M059J (cell line): ENCODE measurements at regions not wholly inside any gene's neighbourhood (a gene's known extent, or its start where the extent isn't known, plus 50 kb on each side); places are given as distances from the start of the nearest gene placed in this dataset.

ENCODE experiments used
- DNase-seq: peaks from one replicate; pipeline ENCODE4 v3.0.0-alpha.2; 2012; ENCODE audit warnings: low read depth

DNA sequence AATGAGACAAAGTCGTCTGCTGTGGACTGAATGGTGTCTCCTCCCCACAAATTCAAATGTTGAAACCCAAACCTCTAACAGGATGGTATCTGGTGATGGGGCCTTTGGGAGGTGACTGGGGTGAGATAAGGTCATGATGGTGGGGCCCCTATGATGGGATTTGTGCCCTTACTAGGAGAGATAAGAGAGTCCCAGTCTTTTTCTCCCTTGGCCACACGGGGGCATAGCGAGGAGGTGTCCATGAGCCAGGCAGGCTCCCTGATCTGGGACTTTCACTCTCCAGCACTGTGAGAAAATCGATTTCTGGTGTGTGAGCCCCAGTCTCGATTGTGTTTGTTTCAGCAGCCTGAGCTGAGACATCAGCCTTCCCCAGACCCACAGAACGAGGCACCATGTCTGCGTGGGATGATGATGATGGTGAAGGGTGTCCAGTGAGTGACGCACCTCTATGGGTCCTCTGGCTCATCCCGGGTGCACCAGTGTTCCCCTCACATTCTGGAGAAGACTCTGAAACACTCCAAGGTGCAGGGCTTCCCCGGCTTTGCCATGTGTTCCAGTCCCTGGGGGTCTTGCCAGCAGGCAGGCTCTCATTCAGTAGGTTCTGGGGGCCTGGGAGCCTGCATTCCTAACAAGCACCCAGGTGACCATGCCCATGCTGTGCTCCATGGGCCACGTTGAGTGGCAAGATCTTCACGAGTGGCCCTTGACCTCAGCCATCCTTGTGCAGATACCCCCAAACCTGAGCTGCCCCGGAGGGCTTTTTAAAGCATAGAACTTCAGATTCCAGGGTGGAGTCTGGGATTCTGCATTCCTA is 363.0 kb downstream of the CTTN start:
- DNase-seq, result no peak

DNA sequence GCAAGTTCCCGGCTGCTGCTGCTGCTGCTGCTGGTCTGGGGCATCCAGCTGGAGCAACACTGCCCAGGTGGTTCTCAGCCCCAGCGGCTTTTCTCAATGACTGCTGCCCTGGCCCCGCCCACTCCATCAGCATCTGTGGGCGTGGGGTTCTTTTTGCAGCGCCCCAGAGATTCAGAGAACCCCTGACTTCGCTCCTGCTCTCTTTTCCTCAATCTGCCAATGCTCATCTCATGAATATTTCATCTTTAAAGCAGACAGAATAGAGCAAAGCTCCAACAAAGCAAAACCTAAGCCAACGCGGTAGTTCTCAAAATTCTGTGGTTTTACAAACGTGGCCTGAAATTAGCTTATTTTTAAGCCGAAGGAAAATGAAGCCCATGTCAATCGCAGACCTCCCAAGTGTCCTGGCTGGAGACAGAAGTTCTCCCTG is 363.6 kb downstream of the CTTN start:
- no peak for DNase-seq

DNA sequence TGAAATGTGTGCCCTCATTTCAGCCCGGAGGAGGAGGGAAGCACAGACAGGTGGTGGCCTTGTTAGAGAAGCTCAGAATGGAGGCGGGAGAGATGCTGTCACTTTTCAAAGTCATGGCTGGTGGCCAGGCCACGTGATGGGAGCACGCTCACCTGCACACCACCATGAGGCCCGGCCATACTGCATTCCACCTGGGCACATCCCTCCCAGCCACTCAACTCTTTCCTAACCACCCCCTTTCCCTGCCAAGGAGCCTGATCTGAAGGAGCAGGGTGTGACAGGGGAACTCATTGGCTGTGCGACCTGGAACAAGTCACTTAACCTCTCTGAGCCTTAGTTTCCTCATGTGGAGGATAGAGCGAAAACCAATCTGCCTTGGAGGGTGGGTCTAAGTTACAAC is 364.5 kb downstream of the CTTN start:
- no peak for DNase-seq

DNA sequence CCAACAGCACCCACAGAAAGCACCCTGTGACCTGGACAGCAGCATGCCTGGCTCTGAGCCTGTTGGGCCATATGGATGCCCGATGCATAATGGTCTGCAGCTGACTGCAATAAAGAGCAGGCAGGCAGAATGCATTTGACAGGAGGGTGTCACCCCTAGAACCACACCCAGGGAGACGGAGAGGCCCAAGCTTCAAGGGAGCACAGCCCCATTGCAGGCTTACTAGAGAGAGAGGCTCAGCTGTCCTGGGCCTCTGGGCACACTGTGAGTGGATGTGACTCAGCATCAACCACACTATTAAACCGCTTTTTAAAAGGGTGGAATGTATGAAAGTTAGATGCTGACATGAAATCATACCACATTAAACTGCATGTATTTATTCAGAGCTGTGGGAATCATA is 365.3 kb downstream of the CTTN start:
- DNase-seq, result peak; percentile 32

DNA sequence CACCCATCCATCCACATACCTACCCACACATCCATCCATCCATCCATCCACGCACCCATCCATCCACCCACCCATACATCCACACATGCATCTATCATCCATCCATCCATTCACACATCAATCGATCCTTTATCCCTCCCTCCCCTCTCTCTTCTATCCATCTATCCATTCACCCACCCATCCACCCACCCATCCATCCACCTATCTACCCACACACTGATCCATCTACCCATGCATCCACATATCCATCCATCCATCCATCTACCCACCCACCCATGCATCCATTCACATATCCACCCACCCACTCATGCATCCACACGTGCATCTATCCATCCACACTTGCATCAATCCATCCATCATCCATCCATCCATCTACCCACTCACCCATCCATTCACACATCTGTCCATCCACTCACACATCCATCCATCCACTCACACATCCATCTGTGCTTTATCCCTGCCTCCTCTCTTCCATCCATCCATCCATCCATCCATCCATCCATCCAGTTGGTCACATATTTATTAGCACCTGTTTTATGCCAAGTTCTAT is 366.1 kb downstream of the CTTN start:
- DNase-seq, result no peak

DNA sequence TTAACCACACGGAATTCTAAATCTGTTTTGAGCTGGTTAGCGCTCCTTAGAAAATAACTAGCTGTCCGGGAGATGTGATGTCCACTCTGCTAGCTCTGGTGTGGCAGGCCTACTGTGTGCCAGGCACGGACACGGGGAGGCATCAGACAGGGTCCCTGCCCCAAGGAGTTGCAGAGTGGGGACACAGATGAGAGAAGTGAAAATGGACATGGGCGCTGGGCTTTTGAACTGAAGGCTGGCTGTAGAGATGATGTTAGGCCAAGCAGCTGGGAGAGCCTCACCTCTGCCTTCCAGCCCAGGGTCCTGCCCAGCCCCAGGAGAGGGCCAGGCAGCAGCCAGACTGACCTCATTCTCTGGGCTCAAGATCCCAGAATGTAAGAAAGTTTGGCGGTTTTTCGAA is 368.6 kb downstream of the CTTN start:
- no peak for DNase-seq

DNA sequence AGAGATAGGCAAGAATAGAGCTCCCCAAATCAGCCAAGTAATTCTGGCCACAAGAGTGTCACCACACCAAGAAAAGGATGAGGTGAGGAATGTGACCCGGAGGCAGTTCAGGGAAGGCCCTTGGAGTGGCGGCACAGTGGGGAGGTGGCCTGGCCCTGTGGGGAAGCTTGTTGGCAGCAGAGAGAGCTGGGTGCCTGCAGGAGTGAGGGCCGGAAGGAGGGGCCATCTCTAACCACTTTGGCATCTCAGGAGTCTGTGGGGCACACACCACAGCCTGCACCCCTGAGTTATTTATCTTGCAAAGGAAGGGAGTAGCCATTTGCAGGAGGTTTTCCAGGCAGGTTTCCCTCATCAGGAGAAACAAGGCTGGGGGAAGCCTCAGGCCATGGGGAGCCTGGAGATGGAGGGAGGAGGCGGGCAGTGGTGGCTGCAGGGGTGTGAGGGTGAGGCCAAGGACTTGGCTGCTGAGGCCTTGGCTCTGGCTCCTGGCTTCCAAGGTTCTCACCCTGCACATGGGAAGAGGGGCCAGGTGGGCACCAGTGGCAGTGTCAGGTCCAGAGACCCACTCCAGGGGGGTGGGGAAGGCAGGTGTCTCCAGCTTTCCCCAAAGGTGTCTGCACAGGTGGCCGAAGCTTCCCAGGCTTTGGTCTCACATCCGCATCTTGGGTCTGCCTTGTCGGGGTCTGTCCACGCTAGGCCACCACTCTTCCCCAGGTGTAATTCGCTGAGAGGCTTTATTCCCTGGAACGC is 370.2 kb downstream of the CTTN start:
- DNase-seq, result no peak

DNA sequence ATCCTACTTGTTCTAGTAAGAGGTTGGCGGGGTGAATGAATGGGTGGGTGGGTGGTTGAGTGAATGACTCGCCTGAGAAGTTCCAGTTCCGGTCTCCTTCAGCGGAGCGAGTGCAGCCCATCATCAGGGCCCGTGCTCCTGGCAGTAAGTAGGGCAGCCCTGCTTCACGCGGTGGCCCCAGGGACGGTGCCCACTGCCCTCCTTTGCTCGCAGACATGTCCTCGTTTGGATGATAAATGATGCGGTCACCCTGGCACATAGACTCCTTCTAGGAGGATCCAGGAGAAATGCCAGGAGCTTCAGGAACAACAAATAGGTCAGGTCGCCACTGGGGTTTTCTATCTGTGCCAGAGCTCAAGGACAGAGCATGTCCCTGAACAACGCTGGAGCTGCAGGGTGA is 370.8 kb downstream of the CTTN start:
- DNase-seq, result no peak

DNA sequence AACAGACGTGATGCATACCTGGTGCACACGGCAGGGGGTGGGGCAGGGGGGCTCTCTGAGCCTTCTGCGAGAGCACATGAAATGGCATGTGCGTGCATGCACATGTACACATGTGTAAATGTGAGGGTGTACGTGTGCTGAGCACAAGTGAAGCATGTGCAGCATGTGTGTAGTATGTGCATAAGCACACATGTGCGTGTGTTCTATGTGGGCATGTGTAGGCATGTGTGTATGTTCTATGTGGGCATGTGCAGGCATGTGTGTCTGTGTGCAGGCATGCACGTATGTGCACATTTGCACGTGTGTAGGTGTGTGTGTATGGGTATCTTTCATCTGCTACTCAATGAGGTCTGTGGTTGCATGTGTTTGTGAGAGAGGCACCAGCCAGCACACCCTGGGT is 371.2 kb downstream of the CTTN start:
- no peak for DNase-seq

DNA sequence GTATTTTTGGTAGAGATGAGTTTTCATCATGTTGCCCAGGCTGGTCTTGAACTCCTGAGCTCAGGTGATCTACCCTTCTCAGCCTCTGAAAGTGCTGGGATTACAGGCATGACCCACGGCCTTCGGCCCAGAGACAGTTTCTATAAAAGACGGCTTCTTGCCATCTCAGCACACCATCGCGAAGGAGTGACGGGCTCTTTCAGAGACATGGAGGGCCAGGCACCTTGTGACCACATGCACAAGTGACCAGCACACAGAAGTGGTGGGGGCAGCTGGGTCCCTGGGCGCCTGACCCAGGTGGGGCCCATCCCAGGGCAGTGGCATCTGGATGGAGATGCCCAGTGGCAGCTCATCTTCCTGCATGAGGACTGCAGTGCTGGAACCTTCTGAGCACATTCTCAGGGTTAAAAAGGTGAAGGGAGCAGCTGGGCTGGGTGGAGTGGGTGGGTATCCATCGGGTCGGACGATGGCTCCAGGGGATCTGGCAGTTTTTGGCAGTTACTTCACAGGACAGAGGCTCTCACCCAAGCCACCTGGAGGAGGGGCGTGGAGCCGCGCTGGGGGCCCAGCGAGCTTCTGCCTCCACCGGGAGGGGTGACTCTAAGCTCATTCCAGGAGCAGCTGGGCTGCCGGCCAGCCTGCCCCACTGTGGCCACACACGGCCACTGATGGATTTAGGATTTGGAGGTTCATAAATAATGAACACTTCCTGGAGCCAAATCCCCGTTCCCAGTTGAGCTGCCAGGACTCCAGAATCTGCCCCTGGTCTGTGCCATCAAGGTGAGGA is 373.0 kb downstream of the CTTN start:
- no peak for DNase-seq

DNA sequence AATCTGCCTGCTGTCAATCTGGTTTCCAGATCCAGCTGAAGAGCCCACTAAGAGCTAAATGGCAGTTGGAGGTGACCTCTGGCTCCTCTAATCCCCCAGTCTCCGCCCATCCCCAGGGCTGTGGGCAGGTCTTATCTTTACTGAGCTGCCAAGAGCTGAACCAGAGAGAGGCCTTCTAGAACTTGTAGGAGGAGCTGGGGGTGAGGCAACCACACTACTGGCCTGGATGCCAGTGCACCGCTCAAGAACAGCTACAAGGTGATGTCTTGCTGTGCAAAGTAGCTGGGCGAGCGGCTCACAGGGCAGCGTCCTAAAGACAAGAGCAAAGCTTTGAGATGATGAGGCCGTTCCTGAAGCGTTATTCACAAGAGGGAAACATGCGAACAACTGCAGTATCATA is 374.6 kb downstream of the CTTN start:
- DNase-seq, result no peak

DNA sequence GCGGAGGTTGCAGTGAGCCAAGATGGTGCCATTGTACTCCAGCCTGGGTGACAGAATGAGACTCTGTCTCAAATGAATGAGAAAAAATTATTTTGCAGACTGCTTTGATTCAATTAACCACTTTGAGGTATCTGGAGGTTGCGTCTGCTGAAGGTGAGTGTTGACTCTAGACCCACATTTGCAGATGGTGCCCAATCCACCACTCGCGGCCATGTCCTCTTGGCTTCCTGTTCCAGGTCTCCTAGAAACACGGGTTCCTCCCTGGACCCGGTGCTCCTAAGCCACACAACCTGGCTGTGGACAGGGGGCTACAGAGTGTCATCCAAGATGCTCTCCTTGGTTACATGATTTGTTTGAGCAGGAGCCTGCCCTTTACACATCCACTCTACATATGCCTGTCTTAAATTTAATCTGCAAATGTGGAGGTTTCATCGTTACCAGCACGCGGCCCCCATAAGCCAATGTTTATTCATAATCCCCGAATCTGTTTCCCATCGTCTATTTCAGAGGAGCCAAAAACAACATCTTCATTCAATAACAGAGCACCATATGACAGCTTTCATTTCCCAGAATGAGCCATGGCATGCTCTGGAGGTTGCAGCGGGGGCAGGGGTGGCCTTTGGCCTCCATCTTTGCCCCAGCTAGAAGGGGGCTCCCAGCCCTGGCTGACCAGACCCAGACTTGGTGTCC is 377.2 kb downstream of the CTTN start:
- no peak for DNase-seq

DNA sequence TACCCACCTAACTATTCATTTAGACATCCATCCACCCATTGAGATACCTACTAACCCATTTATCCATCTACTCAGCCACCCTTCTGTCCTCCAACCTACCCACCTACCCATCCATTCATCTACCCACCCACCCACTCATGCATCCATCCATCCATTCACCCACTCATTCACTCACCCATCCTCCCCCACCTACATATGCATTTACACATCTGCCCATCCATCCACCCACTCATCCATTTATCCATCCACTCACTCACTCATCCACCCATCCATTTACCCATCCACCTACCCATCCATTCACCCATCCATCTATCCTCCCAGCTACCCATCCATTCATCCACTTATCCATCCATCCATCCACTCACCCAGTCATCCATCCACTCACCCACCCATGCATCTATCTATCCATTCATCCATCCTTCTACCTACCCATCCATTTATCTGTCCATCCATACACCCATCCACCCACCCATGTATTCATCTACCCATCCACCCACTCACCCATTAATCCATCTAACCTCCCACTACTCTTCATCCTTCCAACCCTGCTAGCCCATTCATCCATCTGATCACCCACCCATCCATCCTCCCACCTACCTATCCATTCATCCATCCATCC is 378.7 kb downstream of the CTTN start:
- DNase-seq, result no peak

DNA sequence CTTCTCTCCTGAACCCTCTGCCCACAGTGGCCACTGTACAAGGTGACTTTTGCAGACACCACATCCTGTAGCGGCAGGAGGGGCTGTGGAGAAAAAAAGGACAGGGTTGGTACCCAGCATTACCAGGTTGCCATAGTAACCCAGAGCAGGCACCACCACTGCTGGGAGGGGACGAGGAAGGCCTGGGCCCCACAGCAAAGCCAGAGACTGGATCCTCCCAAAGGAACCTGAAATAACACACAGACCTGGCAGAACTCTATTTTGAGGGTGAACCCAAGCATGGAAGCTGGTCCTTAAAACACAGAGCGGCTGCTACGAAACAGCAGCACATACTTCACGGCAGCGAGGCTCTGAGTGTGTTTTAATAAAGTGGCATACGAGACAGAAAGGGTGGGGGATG is 380.6 kb downstream of the CTTN start:
- DNase-seq, result no peak

DNA sequence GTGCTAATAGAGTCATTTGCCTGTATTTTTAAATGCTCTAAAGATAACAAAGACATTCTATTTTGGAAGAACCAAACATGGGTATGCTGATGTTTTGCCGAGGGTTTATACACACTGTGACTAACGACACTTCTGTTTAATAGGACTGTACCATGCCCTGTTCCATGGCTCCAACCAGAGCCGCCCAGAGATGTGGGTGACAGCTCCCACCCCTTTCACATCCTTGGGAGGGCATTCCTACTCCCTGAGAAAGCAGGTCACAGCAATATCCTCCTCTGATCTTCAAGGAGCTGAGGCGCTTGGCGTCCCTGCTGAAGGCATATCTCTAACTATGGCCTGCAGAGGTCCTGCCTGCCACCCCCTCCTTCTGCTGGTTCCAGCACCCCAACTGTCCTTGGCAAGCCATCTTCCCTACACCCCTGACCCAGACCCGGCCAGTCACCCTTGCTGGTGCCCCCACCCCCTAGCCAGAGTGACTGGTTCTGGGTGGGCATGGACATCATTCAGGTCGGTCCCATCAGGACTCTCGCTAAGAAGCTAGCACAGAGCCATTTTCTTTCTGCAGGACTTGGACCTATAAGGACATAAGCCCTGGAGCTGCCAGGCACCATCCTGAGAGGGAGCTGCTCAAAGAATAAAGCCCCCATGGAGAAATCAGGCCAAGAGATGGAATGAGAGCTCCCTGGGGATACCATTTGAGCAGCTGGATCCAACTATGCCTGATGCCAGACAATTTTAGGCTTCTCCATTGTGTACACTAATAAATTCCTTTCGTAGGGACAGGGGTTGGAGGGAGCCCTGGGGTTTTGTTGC is 381.3 kb downstream of the CTTN start:
- no peak for DNase-seq

DNA sequence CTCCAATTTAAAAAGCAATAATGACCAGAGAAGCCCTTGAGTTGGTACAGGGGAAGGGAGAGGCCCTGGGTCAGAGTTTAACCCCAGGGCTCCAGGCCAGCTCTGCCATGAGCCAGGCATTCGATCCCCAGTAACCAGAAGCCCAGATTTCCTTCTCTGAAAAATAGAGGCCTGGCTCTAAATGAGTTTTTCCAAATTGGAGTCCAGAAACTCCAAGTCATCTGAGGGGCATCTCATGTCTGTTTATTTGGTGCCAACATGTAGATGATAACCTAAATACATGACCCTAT is 381.9 kb downstream of the CTTN start:
- DNase-seq, result no peak

DNA sequence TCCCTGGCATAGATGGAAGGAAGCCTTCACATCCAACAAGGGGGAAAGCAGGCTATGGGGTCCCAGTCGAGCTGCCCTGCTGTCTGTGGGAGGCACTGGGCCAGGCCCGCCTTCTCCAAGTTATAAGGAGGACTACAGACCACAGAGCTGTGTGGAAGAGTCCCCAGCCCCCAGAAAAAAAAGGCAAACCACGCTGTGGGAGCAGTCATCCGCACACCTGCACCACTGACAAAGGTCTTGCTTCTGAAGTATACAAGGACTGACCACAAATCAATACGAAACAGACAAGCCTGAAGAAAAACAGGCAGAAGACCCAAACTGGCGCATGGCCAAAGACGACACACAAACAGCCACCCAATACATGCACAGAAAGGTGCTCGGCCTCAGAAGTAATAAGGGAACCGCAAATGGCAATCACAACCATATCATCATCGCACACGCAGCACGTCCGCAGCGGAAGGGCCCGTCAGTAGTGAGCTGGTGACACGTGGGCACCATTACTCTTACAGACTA is 384.1 kb downstream of the CTTN start:
- no peak for DNase-seq

DNA sequence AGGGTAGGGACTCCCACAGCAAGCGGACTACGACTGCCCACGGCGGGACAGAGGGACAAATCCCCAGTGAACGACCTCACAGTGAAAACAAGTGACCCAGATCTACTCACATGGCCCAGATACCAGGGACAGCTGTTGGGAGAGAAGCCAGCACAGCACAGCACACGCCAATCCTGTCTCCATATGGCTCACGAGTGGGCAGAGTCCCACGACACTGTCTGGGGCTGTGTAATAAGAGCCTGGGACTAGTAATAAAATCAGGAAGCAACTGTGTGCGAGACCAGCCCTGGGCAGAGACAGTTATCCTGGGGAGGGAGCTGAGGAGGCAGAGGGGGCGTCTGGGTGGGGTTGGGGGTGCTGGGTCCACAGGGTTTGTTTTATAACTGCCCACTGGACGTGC is 385.0 kb downstream of the CTTN start:
- no peak for DNase-seq

DNA sequence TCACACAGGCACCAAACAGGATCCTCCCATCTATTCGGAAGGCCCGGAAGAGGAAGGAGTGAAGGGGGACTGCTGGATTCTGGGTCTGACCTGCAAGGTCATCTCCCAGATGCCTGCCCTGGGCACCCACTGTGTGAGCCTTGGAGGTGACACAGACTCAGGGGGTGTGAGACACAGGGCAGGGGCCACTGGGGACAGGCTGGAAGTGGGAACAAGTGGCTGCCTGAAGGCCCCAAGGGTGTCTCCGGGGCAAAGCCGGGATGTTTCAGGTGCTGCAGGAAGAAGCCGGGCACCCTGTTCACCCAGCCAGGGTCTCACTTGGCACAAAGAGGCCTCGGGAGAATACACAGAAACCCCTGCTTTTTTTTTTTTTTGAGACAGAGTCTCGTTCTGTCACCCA is 385.5 kb downstream of the CTTN start:
- no peak for DNase-seq

DNA sequence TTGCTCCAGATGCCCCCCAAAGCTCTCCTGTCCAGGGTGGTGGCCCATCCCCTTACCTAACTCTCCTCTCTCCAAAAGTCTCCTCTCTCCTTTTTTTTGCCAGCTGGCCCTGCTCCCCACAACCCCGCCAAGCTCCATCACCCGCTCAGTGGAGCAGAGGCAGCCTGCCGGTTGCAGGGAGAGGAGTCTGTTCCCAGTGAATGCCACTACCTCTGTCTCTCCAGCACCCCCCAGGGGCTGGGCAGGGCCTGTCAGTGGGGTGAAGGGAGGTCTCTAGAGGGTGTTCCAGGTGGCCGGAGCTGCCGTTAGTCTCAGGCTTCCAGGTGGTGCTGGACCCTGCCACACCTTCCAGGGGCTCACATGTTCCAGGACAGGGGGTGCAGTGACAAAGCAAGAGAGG is 387.0 kb downstream of the CTTN start:
- no peak for DNase-seq
